ENCODE measurements at regions not wholly inside any gene's neighbourhood (a gene's known extent, or its start where the extent isn't known, plus 50 kb on each side); places are given as distances from the start of the nearest gene placed in this dataset.

- Histone ChIP-seq H4K20me1 (replicated peaks in 1 of 2; ENCODE audit: control insufficient read depth in 1 of 2, insufficient read depth in 2 of 2, low read length in 2 of 2) (peaks cover 0 to 4% of the 10 kb centered on the region in 2 experiments), H3K36me3 (ENCODE audit: control insufficient read depth in 2 of 4, insufficient read depth in 4 of 4, low read length in 3 of 4) (no peaks in the 10 kb centered on the region), H2BK12ac (ENCODE audit: low read depth, low read length) (no peak overlapping the region), H3K14ac (ENCODE audit: insufficient read length) (no peak overlapping the region), H2BK5ac (ENCODE audit: low read depth, low read length) (no peak overlapping the region), H2BK120ac (replicated peaks; ENCODE audit: low read depth, low read length) (no peak overlapping the region), H3K79me1 (ENCODE audit: low read depth, low read length) (no peaks in the 10 kb centered on the region), H2AFZ (ENCODE audit: low read length) (no peak overlapping the region; the same call in 1 of the 2 replicates), H2BK20ac (ENCODE audit: low read length) (no peak overlapping the region), H3K23ac (ENCODE audit: insufficient read length) (no peak overlapping the region), H3K4me3 (ENCODE audit: extremely low read depth in 1 of 4, insufficient read depth in 2 of 4, low read depth in 3 of 4, low read length in 4 of 4) (no peak overlapping the region), H3K4me2 (ENCODE audit: insufficient read depth in 1 of 2, low read depth in 2 of 2, low read length in 2 of 2) (no peak overlapping the region), H4K5ac (ENCODE audit: insufficient read length, low read depth, low read length) (no peak overlapping the region), H3K79me2 (ENCODE audit: control insufficient read depth in 1 of 2, insufficient read depth in 2 of 2, low read length in 2 of 2) (peaks cover 0 to 2% of the 10 kb centered on the region in 2 experiments; a peak in 1 of 4 replicates), H2BK15ac (ENCODE audit: low read length) (no peak overlapping the region), H4K91ac (replicated peaks; ENCODE audit: insufficient read length, low read length) (no peak overlapping the region), H3K56ac (replicated peaks; ENCODE audit: insufficient read length, low read depth, low read length) (no peak overlapping the region), H3K4ac (replicated peaks; ENCODE audit: insufficient read length, low read depth, low read length) (no peak overlapping the region), H3K9me3 (ENCODE audit: insufficient read depth in 2 of 2, low read depth in 1 of 2, low read length in 1 of 2) (peaks cover 7 to 8% of the 10 kb centered on the region in 2 experiments), H3K27ac (ENCODE audit: low read depth, low read length) (no peak overlapping the region), H3K4me1 (replicated peaks in 1 of 4; ENCODE audit: control insufficient read depth in 3 of 4, insufficient read depth in 4 of 4, low read length in 3 of 4) (no peaks in the 10 kb centered on the region; a peak in 2 of 7 replicates), H2AK5ac (ENCODE audit: low read depth, low read length) (no peak overlapping the region), H4K8ac (ENCODE audit: extremely low read depth, insufficient read depth, low read length) (no peak overlapping the region), H3K18ac (ENCODE audit: extremely low read depth, low read length) (no peak overlapping the region), H3K23me2 (ENCODE audit: low read depth, low read length) (no peaks in the 10 kb centered on the region), H3K27me3 (replicated peaks in 1 of 4; ENCODE audit: control insufficient read depth in 3 of 4, extremely low read depth in 1 of 4, insufficient read depth in 3 of 4, low read length in 3 of 4) (no peaks in the 10 kb centered on the region; a peak in 2 of 7 replicates), H3K9ac (replicated peaks in 1 of 4; ENCODE audit: extremely low read depth in 1 of 4, low read depth in 3 of 4, low read length in 3 of 4) (no peak overlapping the region)
- ChIA-PET POLR2A (ENCODE audit: partially characterized antibody) (no interaction called here), CTCF (ENCODE audit: partially characterized antibody) (interaction anchor here (0.6 to 1.6 kb wide), 4 partner anchors 11 to 138 kb away, joined by 3 to 5 read pairs (median 3); no protein-coding TSS in a partner anchor)
- DNase-seq (ENCODE audit: low read depth in 1 of 2, low spot score in 2 of 2) = no peak
- 83% methylated on average over 8 of the region's 8 CpGs; no CpG with 5 or more reads in 1 of the 2 experiments for WGBS, 2 experiments (ENCODE audit: extremely low coverage in 1 of 2, insufficient coverage in 1 of 2, insufficient read length in 1 of 2, insufficient replicate concordance in 2 of 2, low coverage in 1 of 2, low lambda C conversion rate in 2 of 2, missing lambda C conversion rate in 1 of 2)
- TF ChIP-seq CBX5 (IDR thresholded peaks at IDR 0.05; ENCODE audit: low read depth, low read length) (no peak), SP1 (IDR thresholded peaks at IDR 0.05; ENCODE audit: low read depth, low read length) (no peak), GTF2F1 (IDR thresholded peaks at IDR 0.05; ENCODE audit: borderline replicate concordance, low read depth, low read length) (no peak), BACH1 (IDR thresholded peaks at IDR 0.05; ENCODE audit: low read length) (no peak), GABPA (IDR thresholded peaks at IDR 0.05; ENCODE audit: borderline replicate concordance, insufficient read depth, low read length) (no peak), SIRT6 (IDR thresholded peaks at IDR 0.05; ENCODE audit: low read length) (no peak), ZNF274 (IDR thresholded peaks at IDR 0.05; ENCODE audit: borderline replicate concordance, extremely low read depth, low read length) (no peak), SP4 (IDR thresholded peaks at IDR 0.05; ENCODE audit: low read length) (no peak), TEAD4 (IDR thresholded peaks at IDR 0.05; ENCODE audit: low read depth, low read length) (no peak), KDM5A (IDR thresholded peaks at IDR 0.05; ENCODE audit: low read length) (no peak), YY1 (IDR thresholded peaks at IDR 0.05; ENCODE audit: low read depth, low read length) (no peak), RXRA (IDR thresholded peaks at IDR 0.05; ENCODE audit: insufficient read depth, low read depth, low read length) (no peak), RBBP5 (IDR thresholded peaks at IDR 0.05; ENCODE audit: borderline replicate concordance, low read depth, low read length) (no peak), TAF1 (IDR thresholded peaks at IDR 0.05; ENCODE audit: low read depth, low read length) (no peak)
- no peak for FAIRE-seq
Observed at GRCh38 chr2:2655453-2656114, 324.5 kb upstream of the MYT1L start.

All from H1 (cell line).